NCI-H1105 treated with DMSO at 0.1 percent for 48 hours (cell line): ENCODE measurements at regions not wholly inside any gene's neighbourhood (a gene's known extent, or its start where the extent isn't known, plus 50 kb on each side); places are given as distances from the start of the nearest gene placed in this dataset.
A peak's percentile ranks its signal among the peaks of the same experiment; 100 is the strongest.
"Not testable (repeated sequence)": the region's sequence is repeated elsewhere in the genome, so short reads cannot be mapped to it uniquely, and the experiment has no call there.

Experiments
- DNase-seq: peaks from one replicate; lab custom pipeline; 2025; lab: John Stamatoyannopoulos, UW

GRCh38 chr12:69131077-69131476 is 108.3 kb upstream of the CPSF6 start:
- DNase-seq, result no peak

DNA sequence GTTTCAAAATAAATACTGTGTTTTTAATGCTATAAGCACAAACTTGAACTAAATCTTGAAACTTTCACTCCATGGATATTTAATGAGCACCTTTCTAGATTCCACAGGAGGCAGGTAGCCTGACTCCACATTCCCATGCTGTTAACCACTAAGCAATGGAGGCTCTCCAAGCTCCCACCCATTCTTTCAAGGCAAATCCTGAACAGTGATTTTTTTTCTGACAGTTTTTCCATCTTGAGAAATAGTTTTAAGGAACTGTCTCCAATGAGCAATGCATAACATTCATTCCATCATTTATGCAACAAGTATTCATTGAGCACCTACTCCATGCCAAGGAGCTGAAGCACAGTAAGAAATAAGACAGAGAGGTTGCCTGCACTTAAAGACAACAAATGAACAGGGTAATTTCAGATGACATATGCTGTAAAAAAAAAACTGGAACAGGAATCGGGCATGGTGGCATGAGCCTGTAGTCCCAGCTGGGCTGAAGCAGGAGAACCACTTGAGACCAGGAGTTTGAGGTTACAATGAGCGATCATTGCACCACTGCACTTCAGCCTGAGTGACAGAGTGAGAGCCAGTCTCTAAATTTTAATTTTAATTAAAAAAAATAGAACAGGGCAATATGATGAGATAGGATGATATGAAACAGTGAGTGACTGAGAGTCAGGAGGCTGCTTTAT is 102.3 kb upstream of the CPSF6 start:
- no peak for DNase-seq

DNA sequence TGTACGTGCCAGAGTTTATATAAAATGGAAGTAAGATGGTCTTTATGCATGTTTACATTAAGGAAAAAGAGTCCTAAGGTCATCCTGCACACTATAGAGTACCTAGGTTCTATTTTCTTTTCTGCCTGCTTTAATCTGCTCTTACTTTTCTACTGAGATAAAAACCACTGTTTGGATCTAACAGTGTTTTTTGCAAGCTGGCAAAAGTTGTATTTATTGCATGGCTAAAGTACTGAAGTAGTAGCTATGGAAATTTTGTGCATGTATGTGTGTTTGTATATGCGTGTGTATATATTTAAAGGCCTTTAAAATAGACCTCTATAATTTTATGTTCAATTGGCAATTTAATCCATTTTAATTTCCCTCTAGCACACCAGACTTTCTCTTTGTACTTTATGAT is 98.3 kb upstream of the CPSF6 start:
- DNase-seq, result no peak

DNA sequence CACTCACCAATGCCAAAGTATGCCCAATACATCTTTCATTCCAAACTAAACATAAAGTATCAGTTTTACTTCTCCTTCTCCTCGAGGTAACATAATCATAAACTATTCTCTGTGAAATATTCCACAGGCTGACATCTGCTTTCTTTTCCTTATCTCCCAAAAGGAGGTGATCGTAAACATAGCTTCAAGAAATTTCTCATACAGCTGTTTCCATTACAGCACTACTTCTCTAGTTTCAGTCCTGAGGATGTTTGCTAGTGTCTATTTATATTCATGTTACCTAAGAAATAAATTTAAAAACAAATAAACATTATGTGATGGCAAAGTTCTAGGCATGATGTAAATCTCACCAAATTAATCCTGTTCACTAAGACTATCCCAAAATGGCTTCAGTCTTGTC is 90.1 kb upstream of the CPSF6 start:
- DNase-seq, result no peak

DNA sequence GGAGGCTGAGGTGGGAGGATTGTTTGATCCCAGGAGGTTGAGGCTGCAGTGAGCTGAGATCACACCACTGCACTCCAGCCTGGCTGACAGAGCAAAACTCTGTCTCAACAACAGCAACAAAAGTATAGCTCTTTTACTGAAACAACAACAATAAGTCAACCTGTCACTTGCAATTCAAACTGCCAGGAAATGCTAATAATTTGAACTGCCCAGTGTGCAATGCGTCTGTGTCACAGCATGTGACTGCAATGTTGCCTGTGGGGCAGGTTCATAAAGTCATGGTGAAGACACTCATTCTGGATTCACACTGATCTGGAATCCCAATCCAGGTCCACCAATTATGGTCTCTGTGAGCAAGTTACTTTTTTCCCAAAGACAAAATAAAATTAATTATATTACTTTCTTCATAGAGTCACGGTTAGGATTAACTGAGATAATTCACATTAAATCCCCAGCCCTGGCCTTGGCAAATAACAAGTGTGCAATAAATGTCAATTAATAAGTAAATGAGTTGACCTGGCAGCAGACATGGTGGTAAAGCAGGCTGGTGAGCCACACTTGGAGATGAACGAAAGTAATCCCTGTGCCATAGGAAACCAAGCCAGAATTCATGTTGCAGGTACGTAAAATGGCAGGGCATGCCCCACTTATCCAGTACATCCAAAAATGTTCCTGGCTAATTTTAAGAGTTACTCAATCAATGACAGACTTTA is 89.1 kb upstream of the CPSF6 start:
- DNase-seq, result no peak

GRCh38 chr12:69150796-69151127 is 88.6 kb upstream of the CPSF6 start:
- no peak for DNase-seq

- DNase-seq, result no peak
These were observed 88.1 kb upstream of the CPSF6 start for GRCh38 chr12:69151254-69151764.

DNA sequence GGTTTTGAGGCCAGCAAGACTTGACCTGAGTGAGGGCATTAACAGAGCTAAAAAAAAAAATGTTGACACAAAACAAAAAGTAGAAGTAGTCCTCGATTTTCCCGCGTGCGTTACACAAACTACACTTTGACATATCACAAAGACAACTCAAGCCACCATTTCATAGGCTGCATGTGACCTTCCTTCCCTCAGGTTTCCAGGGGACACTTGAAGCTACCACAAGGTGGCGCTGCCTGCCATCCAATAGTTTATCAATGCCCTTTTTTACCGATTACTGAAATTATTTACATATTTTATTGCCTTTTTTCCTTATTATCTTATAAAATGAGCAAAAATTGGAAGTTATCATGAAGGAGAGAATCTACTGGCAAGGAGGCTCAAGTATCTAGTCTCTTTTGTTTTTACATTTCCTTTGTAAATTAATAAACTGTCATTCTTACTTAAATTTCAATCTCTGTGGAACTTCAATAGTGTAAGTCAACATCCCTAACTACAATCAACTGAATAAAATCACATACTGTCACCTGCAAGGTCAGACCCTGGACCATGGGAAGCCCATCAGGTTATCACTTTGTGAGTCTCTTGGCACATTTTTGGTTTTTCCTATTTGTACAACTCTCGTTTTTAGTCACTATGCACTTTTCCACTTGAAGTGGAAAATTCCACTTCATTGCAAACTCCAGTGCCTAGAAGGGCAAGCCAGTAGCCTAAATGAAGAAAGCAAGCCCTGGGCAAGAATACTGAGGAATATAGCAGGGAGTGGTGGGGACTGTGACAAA is 84.6 kb upstream of the CPSF6 start:
- DNase-seq, result peak; percentile 65

DNA sequence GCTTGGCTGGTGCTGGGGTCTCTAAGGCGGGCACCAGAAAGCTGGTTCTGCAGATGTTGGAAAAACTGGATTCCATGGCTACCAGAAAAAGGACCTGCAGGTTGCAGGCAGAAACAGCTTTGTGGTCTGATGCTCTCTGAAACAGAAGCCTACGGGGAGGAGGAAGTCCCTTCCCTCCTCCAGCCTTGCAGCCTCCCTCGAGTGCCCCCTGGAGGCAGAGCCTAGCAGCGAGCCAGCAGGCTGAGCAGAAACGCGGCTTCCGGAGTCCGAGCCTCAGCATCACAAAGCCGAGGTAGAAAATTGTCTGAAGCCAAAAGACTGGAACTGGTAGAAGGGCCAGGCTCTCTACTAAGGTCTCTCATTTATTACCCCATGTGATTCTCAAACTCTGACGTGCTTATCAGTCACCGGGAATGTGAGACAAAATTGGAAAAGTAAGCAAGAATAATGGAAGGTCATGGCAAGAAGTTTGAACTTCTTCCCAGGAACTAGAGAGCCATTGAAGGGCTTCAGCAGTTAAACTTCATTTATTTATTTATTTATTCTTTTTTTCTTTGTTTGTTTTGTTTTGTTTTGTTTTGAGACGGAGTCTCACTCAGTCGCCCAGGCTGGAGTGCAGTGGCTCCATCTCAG is 82.2 kb upstream of the CPSF6 start:
- peak; percentile 51 for DNase-seq

GRCh38 chr12:69161829-69162228 is 77.5 kb upstream of the CPSF6 start:
- DNase-seq, result peak; percentile 86

GRCh38 chr12:69163681-69164362 is 75.5 kb upstream of the CPSF6 start:
- DNase-seq, result no peak

- no peak for DNase-seq
These were observed 71.7 kb upstream of the CPSF6 start for GRCh38 chr12:69167648-69168165.

DNA sequence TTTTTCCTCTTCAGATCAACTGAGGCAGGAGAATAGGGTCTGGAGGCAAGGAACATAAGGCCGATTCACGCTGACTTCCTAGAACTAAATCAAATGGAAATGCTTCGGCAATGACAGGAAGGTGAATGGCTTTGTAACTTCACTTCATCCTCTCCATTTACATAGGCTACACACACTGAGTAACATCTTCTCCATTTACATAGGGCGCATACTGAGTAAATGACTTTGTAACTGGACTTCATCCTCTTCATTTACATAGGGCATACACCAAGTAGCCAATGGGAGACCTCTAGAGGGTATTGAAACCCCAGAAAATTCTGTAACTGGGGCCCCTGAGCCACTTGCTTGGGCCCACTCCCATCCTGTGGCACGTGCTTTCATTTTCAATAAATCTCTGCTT is 71.0 kb upstream of the CPSF6 start:
- DNase-seq, result no peak

- no peak for DNase-seq
These were observed 70.5 kb upstream of the CPSF6 start for GRCh38 chr12:69168828-69169227.

GRCh38 chr12:69170293-69170692 is 69.1 kb upstream of the CPSF6 start:
- DNase-seq, result no peak

GRCh38 chr12:69171881-69172280 is 67.5 kb upstream of the CPSF6 start:
- no peak for DNase-seq

DNA sequence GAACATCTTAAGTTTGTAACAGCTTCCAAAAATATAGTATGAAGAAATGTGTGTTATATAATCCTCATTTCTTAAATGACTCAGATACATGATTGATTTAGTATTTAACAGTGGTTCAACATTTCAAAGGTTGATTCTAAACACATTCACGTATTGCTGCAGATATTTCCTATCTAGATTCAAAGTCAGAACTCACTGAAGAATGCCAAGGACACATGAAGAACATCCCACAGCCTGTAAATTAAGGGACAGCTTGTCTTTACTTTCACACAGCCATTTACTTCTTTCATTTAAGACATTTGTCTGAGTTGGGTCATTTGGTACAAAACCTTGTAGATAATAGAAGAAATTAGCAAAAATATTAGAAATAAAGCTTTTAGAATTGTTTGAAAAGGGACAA is 66.9 kb upstream of the CPSF6 start:
- no peak for DNase-seq

GRCh38 chr12:69173368-69173767 is 66.0 kb upstream of the CPSF6 start:
- no peak for DNase-seq

GRCh38 chr12:69179786-69180185 is 59.6 kb upstream of the CPSF6 start:
- DNase-seq, result no peak

GRCh38 chr12:69187572-69187971 is 51.8 kb upstream of the CPSF6 start:
- not testable (repeated sequence) for DNase-seq

- DNase-seq, result no peak
These were observed 49.9 kb upstream of the CPSF6 start for GRCh38 chr12:69189378-69189978.
